K562 (cell line): ENCODE measurements at regions not wholly inside any gene's neighbourhood (a gene's known extent, or its start where the extent isn't known, plus 50 kb on each side); places are given as distances from the start of the nearest gene placed in this dataset.

Source experiments
- TF ChIP-seq, protein P1 (sequence below): fragments of 200-600 bp; sonication (generic); IDR thresholded peaks from one replicate; pipeline ENCODE4 v1.6.1; 2012; ENCODE audit warnings: mild to moderate bottlenecking, low read depth, low read length, inconsistent platforms

DNA sequence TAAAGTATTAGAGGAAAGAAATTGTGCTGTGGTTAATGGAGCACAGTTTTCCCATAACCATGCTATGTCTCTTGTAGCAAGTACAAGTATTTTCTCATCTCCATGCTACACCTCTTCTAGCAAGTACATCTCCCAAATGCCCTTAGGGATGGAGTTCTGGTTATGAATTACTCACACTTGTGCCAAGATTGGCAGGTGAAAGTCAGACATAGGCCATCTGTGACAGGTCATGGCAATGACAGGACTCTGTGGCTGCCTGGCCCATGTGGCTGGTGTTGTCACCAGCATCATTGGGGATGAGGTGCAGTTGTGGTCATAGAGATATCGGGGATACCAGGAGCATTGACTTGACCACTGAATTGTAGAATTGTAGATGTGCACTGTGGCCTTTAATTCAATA is 310.2 kb downstream of the FAT4 start (continued):
- TF ChIP-seq, protein P1, sequence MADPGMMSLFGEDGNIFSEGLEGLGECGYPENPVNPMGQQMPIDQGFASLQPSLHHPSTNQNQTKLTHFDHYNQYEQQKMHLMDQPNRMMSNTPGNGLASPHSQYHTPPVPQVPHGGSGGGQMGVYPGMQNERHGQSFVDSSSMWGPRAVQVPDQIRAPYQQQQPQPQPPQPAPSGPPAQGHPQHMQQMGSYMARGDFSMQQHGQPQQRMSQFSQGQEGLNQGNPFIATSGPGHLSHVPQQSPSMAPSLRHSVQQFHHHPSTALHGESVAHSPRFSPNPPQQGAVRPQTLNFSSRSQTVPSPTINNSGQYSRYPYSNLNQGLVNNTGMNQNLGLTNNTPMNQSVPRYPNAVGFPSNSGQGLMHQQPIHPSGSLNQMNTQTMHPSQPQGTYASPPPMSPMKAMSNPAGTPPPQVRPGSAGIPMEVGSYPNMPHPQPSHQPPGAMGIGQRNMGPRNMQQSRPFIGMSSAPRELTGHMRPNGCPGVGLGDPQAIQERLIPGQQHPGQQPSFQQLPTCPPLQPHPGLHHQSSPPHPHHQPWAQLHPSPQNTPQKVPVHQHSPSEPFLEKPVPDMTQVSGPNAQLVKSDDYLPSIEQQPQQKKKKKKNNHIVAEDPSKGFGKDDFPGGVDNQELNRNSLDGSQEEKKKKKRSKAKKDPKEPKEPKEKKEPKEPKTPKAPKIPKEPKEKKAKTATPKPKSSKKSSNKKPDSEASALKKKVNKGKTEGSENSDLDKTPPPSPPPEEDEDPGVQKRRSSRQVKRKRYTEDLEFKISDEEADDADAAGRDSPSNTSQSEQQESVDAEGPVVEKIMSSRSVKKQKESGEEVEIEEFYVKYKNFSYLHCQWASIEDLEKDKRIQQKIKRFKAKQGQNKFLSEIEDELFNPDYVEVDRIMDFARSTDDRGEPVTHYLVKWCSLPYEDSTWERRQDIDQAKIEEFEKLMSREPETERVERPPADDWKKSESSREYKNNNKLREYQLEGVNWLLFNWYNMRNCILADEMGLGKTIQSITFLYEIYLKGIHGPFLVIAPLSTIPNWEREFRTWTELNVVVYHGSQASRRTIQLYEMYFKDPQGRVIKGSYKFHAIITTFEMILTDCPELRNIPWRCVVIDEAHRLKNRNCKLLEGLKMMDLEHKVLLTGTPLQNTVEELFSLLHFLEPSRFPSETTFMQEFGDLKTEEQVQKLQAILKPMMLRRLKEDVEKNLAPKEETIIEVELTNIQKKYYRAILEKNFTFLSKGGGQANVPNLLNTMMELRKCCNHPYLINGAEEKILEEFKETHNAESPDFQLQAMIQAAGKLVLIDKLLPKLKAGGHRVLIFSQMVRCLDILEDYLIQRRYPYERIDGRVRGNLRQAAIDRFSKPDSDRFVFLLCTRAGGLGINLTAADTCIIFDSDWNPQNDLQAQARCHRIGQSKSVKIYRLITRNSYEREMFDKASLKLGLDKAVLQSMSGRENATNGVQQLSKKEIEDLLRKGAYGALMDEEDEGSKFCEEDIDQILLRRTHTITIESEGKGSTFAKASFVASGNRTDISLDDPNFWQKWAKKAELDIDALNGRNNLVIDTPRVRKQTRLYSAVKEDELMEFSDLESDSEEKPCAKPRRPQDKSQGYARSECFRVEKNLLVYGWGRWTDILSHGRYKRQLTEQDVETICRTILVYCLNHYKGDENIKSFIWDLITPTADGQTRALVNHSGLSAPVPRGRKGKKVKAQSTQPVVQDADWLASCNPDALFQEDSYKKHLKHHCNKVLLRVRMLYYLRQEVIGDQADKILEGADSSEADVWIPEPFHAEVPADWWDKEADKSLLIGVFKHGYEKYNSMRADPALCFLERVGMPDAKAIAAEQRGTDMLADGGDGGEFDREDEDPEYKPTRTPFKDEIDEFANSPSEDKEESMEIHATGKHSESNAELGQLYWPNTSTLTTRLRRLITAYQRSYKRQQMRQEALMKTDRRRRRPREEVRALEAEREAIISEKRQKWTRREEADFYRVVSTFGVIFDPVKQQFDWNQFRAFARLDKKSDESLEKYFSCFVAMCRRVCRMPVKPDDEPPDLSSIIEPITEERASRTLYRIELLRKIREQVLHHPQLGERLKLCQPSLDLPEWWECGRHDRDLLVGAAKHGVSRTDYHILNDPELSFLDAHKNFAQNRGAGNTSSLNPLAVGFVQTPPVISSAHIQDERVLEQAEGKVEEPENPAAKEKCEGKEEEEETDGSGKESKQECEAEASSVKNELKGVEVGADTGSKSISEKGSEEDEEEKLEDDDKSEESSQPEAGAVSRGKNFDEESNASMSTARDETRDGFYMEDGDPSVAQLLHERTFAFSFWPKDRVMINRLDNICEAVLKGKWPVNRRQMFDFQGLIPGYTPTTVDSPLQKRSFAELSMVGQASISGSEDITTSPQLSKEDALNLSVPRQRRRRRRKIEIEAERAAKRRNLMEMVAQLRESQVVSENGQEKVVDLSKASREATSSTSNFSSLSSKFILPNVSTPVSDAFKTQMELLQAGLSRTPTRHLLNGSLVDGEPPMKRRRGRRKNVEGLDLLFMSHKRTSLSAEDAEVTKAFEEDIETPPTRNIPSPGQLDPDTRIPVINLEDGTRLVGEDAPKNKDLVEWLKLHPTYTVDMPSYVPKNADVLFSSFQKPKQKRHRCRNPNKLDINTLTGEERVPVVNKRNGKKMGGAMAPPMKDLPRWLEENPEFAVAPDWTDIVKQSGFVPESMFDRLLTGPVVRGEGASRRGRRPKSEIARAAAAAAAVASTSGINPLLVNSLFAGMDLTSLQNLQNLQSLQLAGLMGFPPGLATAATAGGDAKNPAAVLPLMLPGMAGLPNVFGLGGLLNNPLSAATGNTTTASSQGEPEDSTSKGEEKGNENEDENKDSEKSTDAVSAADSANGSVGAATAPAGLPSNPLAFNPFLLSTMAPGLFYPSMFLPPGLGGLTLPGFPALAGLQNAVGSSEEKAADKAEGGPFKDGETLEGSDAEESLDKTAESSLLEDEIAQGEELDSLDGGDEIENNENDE: no peak
